Colon (tissue), 2 donors: ENCODE measurements at regions not wholly inside any gene's neighbourhood (a gene's known extent, or its start where the extent isn't known, plus 50 kb on each side); places are given as distances from the start of the nearest gene placed in this dataset.

Source experiments
- FAIRE-seq: peaks from 2 replicates; lab custom pipeline; 2012; peaks lifted over from hg19 to GRCh38; lab: Jason Lieb, UNC
- donor health status: control.
- donor health status: control.

DNA sequence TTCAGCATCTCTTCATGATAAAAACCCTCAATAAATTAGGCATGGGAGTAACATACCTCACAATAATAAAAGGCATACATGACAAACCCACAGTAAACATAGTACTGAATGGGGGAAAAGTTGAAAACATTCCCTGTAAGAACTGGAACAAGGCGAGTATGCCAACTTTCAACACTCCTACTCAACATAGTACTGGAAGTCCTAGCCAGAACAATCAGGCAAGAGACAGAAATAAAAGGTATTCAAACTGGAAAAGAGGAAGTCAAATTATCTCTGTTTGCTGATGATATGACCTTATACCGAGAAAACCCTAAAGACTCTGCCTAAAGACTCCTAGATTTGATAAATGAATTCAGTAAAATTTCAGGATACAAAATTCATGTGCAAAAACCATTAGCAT is 167.6 kb downstream of the TMEM38B start:
- no peak for FAIRE-seq

- no peak for FAIRE-seq
Measured at GRCh38 chr9:105864248-105864898, 170.0 kb downstream of the TMEM38B start.

- FAIRE-seq = no peak
Measured at GRCh38 chr9:105865285-105865684, 170.9 kb downstream of the TMEM38B start.

DNA sequence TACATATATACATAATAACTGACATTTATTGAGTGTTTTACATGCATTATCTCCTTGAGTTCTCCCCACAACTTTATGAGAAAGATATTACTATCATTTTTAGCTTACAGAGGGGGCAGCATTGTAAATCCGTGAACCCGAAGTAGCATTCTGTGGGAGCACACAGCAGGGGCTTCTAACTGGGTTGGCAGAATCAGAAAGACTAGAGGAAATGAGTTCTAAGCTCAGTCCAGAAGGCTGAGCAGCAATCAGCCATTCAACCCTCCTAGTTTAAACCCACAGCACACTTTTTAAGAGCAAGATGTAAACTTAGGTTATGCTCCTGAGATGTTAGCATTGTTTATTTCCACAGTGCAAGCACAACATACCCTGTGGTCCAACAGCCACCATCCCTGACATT is 177.2 kb downstream of the TMEM38B start:
- FAIRE-seq = no peak

DNA sequence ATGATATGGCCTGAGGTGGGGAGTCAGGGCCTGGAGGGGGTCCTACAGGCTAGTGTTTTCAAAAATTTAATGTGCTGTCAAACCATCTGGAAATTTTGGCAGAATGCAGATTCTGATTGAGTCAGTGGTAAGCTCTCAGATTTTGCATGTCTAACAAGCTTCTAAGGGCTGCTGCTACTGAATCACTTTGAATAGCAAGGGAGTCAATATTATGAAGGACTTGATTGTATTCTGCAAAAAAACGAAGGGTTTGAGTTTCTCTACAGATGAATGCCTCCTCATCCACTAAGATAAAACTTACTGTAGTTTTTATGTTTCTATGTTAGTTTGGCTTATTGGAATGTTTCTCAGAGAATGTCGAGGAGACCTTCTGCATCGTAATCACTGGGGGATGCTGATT is 179.5 kb downstream of the TMEM38B start:
- no peak for FAIRE-seq

DNA sequence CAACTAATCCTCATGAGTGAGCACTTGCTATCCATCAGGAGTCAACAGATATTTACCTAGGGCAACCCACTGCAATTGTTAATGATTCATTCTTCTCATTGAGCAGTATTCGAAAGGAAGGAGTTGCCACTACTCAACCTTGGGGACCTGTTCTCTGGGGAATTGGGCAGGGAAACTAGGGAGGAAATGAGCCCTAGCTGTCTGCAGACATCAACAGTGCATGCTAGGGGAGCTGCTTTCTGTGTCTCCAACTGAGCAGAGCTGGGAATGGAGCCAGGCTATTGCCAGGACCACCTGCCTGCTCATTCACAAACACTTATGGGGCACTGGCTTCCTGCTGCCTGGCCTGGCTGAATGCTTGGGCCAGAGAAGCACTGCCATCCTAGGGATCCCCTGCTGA is 183.4 kb downstream of the TMEM38B start:
- no peak for FAIRE-seq

GRCh38 chr9:105879181-105879580 is 184.8 kb downstream of the TMEM38B start:
- no peak for FAIRE-seq

- no peak for FAIRE-seq
Measured at GRCh38 chr9:105880517-105880916, 186.2 kb downstream of the TMEM38B start.

- FAIRE-seq = no peak
Measured at GRCh38 chr9:105881021-105881420, 186.7 kb downstream of the TMEM38B start.

- no peak for FAIRE-seq
Measured at GRCh38 chr9:105881654-105882349, 187.5 kb downstream of the TMEM38B start.

DNA sequence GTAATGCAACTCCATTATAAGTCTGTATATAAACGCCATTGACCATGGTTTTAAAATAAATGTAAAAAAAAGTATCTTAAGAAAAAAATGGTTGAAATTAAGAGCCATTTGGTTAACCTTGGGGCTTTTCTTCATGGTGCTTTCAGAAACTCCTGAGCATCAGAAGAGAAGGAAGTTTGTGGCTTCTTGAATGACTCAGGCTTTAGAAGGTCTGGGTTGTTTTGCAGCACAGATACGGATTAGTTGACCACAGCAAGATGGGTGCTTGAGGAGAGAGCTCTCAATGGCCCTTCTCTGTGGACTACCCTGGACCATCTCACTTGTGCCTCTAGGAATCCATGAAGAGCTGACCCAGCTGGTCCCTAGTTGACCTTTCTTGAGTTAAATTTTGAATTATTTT is 189.5 kb downstream of the TMEM38B start:
- no peak for FAIRE-seq

GRCh38 chr9:105884416-105884815 is 190.1 kb downstream of the TMEM38B start:
- no peak for FAIRE-seq

DNA sequence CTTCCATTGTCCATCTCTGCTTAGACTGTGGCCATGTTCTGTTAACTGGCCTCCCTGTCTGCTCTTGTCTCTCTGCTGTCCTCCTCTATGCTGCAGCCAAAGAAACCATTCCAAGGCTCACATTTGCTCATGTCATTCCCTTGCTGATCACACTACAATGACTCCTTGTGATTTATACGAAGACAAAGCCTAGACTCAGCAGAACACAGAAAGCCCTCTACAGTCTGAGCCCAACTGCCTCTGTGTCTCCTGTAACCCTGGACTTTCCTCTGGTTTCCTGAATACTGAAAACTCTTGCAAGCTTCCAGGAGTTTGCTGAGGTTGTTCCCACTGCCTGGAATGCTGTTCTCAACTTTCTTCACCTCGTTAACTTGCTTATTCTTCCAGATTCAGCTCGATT is 191.8 kb downstream of the TMEM38B start:
- no peak for FAIRE-seq

GRCh38 chr9:105887679-105888078 is 193.3 kb downstream of the TMEM38B start:
- no peak for FAIRE-seq

- no peak for FAIRE-seq
Measured at GRCh38 chr9:105890046-105890822, 195.9 kb downstream of the TMEM38B start.

DNA sequence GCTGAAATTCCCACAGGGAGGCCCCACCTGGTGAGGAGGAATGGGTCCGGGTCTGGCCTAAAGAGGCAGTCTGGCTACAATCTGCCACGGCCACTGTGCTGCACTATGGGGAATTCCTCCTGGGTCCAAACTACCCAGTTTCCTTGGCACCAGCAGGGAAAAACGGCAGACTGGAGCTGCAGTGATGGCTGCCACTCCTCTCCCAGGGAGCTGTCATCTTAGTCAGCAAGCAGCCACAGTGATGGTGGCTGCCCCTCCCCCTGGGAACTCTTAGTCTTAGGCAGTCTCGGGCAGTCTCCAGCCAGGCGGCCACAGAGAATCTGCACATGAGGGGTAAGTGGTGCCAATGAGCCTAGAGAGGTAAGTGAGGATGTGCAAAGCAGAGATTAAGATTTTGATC is 205.8 kb downstream of the TMEM38B start:
- no peak for FAIRE-seq

GRCh38 chr9:105901514-105902109 is 207.3 kb downstream of the TMEM38B start:
- no peak for FAIRE-seq

DNA sequence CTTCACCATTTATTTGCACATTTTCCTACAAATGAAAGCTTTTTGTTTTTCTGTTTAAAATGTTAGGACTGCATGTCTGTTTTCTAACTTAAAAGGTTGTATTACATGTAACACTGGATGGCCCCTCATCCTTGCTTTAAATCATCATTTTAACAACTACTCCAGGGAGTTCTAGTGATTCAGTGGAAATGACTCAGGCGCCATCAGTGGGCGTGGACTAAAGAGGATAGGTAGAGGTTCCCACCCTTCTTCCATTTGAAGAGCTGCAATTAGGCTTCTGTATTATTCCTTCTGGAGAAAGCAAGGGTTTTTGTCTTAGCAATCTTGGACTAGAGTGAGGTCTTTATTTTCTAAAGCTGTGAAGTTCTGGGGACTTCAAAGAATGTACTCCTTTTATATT is 213.7 kb downstream of the TMEM38B start:
- FAIRE-seq = no peak

DNA sequence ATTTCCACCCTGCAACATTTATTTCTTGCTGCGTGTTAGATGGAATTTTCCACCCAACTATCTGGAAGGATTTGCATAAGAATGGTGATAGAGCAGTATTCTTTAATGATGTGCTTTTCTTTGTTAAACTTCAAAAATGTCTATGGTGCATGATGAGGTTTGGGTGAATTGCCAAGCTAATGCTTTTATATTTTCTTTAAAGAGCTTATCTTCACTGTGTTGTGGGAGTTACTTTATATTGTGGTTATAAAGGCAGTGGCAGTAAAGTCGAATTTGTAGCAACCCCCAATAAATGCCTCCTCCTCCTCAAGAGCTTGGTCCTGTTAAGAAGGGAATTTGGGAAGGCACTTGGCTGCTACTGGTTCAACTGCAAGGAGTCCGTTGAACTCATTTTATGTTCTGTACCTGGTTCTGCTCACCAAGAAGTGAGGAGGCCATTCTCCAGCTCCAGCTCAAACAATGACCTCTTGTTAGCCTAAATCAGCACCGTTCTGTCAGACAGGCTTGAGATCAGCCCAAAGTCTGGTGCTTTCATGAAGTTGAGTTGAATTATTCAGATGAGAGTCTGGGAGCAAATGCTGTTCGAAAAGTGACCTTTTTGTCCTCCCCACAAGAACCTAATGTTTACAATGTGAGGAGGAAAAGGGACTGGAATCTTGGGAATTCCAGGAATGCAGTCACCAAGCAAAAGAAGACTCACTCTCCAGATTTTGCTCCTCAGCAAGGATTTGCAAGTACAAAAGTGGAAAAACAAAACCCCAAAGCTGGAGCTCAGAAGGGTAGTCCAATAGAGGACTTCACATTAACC is 217.0 kb downstream of the TMEM38B start:
- FAIRE-seq = no peak

DNA sequence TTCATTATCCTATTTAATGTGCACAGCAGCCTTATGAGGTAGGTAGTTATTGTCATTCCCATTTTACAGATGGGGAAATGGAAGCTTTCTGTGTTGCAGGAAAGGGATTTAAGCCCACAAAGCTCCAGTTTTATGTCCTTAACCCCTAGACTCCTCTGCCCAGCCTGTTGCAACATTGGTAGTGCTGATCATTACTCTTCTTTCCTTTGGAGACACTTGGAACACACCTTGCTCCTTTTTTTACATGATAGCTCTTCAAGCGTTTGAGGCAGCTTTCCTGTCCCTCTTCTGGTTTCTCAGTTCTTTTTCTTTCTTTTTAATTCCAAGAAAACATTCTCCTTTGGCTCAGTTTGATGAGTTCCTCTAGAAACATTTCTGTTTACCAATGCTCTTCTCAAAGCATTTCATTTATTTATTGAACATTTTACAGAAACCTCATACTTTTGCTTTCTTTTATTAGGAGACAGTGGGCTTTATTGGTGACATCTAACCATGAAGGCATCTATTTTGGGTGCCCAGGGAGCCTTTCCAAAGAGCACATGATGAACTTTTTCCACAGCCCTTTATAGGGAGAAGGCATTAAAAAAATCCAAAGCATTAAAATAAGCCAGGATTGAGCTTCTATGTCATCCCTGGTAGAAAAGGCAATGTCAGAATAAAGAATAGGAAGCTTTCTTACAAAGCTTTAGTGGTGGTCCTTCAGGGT is 218.0 kb downstream of the TMEM38B start:
- no peak for FAIRE-seq

GRCh38 chr9:105912863-105913516 is 218.6 kb downstream of the TMEM38B start:
- no peak for FAIRE-seq
